ENCODE measurements at regions not wholly inside any gene's neighbourhood (a gene's known extent, or its start where the extent isn't known, plus 50 kb on each side); places are given as distances from the start of the nearest gene placed in this dataset.

DNA sequence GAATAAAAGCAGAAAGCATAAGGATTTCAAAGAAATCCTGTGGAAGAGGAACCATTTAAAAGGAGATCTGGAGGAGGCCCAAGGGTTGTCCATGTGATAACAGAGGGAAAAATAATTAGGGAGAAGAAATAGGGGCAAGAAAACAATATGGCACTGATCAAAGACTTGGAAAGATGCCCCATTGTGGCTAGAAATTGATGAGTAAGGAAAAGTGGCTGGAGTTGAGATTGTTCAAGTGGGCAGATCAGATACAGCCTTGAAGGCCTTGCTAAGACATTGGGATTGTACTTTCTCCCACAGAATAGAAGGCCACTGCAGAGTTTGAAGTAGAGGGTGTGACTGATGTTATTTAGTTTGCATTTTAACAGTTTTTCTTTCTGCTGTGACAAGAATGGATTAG, 213.3 kb downstream of the CBLN4 start:
- no peak for DNase-seq (ENCODE audit: low spot score)
- in situ Hi-C loops (cut with HindIII; ENCODE audit: low sequenced_read_pairs), result no loop called here

DNA sequence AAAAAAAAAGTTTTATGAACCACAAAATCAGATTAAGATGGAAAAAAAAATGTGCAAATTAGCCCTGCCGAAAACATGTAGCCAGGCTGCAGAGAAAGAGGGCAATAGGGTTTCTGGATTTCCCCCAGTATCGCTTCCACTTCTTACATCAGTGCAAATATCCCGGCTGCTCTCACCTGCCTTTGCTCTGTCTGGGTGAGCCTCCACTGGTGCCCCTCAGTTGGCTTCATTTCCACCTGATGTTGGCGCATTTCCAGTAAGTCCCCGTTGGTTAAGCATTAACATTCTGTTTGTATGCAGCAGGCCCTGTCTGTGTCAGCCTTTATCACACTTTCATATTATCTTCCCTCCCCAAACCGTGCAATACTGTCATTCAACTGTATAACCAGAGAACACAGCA, 215.1 kb downstream of the CBLN4 start:
- in situ Hi-C loops (cut with HindIII; ENCODE audit: low sequenced_read_pairs), result no loop called here

DNA sequence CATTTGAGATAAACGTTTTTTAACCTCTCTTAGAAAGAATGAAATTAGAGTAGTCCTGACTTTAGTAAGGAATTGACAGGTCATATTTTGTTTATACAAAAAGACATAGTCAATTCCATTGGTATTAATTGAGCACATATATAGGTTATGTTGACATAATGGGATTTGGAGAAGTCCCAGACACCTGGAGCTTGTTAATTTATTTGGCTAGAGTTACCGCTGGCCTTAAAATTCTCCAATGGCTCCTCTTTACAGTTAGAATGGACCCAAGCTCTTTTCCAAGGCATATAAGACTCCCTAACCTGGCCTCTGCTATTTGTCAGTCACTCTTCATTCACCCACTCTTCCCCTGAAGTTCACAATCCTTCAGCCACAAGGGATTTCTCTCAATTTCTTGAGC, 221.3 kb downstream of the CBLN4 start:
- no peak for DNase-seq (ENCODE audit: low spot score)
- in situ Hi-C loops (cut with HindIII; ENCODE audit: low sequenced_read_pairs), result no loop called here

More for the DNA sequence above, 215.1 kb downstream of the CBLN4 start:
- DNase-seq (ENCODE audit: low spot score), result no peak

DNA sequence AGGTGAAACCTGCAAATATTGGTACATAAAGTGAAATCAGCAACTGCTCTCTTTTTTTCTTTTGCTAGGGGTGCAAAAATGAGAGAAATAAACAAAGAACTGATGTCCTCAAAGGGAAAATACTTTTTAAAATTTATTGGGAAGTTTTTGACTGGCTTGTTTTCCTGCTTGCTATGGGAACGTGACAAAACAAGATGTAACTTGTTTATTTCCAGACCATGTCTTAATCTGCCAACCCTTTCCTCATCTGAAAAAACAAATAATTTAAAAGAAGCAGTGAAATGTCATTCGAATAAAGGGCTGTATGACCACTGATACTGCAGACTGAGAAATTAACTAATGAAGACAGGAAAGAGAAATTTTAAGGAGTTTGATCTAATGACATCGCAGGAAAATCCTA, 221.9 kb downstream of the CBLN4 start:
- in situ Hi-C loops (cut with HindIII; ENCODE audit: low sequenced_read_pairs), result no loop called here
- no peak for DNase-seq (ENCODE audit: low spot score)

DNA sequence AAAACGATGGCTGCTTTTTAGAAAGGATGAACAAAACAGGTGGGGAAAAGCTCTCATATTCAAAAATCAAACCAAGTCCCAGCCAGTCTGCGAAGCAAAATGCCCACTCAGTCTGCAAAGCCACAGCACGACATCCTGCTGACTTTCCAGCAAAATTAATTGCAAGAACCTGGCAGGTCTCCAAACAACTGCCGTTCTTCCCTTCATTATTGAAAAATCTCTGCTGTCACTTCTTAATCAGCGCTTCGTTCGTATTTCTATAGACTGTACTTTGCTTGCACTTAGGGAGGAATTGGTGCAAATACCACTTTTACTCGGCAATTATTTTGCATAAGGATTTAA, 222.4 kb downstream of the CBLN4 start:
- in situ Hi-C loops (cut with HindIII; ENCODE audit: low sequenced_read_pairs), result no loop called here
- DNase-seq (ENCODE audit: low spot score), result no peak

DNA sequence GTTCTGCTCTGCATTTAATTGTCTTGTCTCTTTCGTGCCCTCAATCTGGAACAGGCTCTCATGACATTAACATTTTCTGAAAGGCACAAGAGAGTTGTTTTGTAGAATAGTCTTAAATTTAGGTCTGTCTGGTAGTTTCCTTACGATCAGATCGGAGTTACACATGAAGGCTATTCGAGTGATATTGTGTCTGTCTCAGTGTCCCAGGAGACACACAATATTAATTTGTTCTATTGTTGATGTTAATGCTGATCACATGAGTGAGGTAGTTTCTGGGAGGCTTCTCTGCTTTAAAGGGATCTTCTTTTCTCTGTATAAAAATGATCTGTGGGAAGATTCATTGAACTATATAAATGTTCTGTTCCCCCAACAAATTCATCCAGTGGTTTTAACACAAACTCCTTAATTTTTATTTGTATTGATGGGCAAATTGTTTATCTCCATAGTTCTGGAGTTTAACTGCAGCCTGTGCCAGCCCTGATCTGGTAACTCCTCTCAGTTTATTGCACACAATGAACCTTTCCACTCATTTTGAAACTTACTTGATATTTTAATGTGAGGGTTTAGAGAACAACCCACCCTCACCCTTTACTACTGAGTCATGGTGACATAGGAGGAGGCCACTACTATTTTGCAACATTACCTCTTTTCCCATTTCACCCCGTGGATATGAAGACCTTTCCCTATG, 223.0 kb downstream of the CBLN4 start:
- no peak for DNase-seq (ENCODE audit: low spot score)
- in situ Hi-C loops (cut with HindIII; ENCODE audit: low sequenced_read_pairs), result no loop called here

GRCh38 chr20:55778796-55779195, 226.5 kb downstream of the CBLN4 start:
- DNase-seq (ENCODE audit: low spot score), result no peak
- in situ Hi-C loops (cut with HindIII; ENCODE audit: low sequenced_read_pairs), result no loop called here

DNA sequence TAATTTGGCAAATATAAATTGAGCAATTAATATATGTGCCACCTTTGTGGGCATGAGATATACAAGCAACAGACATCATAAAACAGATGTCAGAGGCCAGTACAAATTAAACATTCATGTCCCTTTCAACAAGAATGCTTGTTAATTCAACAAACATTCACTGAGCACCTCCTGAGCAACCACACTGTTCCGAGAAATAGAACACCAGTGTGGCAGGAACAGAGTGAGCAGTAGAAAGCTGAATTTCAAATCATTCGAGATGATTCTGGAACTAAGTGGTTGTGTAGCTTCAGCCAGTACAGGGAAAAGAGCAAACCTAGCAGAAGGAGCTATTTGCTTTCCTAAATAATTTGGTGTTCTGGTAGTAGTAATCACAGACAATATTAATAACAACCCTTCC, 227.7 kb downstream of the CBLN4 start:
- in situ Hi-C loops (cut with HindIII; ENCODE audit: low sequenced_read_pairs), result no loop called here
- no peak for DNase-seq (ENCODE audit: low spot score)

- DNase-seq (ENCODE audit: low spot score), result no peak
- in situ Hi-C loops (cut with HindIII; ENCODE audit: low sequenced_read_pairs), result no loop called here
Measured at GRCh38 chr20:55776176-55776575, 229.1 kb downstream of the CBLN4 start.

GRCh38 chr20:55774628-55775027, 230.7 kb downstream of the CBLN4 start:
- no peak for DNase-seq (ENCODE audit: low spot score)
- in situ Hi-C loops (cut with HindIII; ENCODE audit: low sequenced_read_pairs), result no loop called here

GRCh38 chr20:55761797-55762196, 243.5 kb downstream of the CBLN4 start:
- DNase-seq (ENCODE audit: low spot score), result no peak
- in situ Hi-C loops (cut with HindIII; ENCODE audit: low sequenced_read_pairs), result no loop called here

DNA sequence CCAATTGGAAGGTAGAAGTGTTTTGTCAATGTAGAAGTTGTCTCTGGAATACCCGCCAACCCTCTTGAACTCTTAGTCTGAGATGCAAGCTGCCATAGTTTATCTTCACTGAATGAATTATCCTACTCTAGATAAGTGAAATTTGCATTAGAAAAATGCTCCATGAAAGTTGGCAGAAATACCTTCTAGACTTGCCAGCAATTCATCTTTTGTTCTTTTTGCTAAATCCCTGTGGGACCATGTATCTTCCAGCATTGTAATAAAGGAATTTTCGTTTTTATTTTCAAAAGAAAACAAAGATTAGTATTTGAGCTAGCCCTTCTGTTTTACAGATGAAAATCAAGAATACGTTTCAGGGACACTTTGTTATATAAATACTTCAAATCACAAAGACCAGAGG, 244.2 kb downstream of the CBLN4 start:
- DNase-seq (ENCODE audit: low spot score), result no peak
- in situ Hi-C loops (cut with HindIII; ENCODE audit: low sequenced_read_pairs), result no loop called here

GRCh38 chr20:55760586-55760985, 244.7 kb downstream of the CBLN4 start:
- in situ Hi-C loops (cut with HindIII; ENCODE audit: low sequenced_read_pairs), result no loop called here
- no peak for DNase-seq (ENCODE audit: low spot score)

- no peak for DNase-seq (ENCODE audit: low spot score)
- in situ Hi-C loops (cut with HindIII; ENCODE audit: low sequenced_read_pairs), result no loop called here
Measured at GRCh38 chr20:55755861-55756260, 249.5 kb downstream of the CBLN4 start.

DNA sequence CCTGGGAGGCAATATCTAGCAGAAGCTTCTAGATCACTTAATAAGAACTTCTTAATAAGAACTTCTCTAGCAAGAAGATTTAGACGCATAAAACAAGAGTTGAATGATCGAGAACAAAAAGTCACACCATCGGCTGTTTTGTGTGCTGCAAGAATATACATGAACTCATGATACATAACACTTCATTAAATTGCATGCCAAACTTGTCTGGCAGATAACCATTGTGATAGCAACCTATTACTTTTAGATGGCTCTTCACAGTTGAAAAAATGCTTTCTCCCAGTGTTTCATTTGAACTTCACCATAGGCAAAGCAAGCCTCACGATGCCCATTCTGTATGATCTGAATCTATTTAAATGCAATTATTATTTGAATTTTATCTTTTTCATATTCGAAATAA, 249.9 kb downstream of the CBLN4 start:
- no peak for DNase-seq (ENCODE audit: low spot score)
- in situ Hi-C loops (cut with HindIII; ENCODE audit: low sequenced_read_pairs), result no loop called here

DNA sequence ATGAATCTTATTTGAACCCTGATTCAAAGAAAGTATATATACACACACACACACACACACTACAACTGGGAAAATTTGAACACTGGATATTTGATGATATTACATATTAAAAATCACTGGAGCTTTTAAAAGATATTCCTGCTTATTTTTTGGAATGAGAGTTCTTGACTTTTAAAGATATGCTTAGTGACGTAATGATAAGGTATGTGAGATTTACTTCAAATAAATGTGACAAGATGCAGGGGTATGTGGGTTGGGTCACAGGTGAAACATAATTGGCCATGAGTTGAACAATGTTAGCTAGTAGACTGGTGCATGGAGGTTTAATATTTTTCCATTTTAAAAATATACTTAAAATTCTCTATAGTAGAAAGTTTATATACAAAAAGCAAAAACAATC, 258.6 kb downstream of the CBLN4 start:
- DNase-seq (ENCODE audit: low spot score), result no peak
- in situ Hi-C loops (cut with HindIII; ENCODE audit: low sequenced_read_pairs), result no loop called here

DNA sequence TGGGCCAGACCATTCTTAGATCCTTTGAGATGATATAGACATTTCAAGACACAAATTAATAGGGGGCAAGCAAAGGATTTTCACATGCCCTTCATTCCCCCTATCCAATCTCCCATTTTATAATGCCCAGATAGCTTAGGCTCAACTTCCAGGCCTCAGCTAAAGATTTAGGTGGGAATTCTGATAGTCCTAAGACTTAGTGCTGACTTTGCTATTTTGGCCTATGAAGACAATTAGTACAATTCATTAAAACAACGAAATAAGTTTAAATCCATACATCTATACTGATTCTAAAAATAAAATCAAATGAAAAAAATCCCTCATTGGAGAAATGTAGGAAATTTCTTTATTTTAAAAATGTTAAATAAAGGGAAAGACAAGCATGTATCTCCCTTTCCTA, 259.5 kb downstream of the CBLN4 start:
- in situ Hi-C loops (cut with HindIII; ENCODE audit: low sequenced_read_pairs), result no loop called here

DNA sequence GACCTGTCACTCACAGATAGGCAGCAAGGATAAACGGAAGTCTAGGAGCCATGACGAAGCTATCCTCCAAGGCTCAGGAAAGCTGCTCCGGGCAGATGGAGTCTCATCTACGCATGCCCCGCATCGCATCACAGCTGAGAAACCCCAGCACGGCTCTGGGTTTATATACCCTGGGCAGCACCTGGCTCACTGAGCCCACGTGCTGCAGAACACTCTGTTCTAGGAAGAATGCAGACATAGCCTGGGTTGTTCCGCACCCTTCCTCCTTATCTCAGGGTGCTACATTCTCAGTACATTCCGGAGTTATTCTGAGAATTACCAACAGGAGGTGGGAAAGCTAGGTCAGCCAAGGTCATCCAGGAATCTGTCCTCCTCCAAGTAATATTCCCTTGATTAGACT, 260.4 kb downstream of the CBLN4 start:
- no peak for DNase-seq (ENCODE audit: low spot score)
- in situ Hi-C loops (cut with HindIII; ENCODE audit: low sequenced_read_pairs), result no loop called here

More for the DNA sequence above, 259.5 kb downstream of the CBLN4 start:
- DNase-seq (ENCODE audit: low spot score), result no peak

- no peak for DNase-seq (ENCODE audit: low spot score)
- in situ Hi-C loops (cut with HindIII; ENCODE audit: low sequenced_read_pairs), result no loop called here
Measured at GRCh38 chr20:55741801-55742200, 263.5 kb downstream of the CBLN4 start.

DNA sequence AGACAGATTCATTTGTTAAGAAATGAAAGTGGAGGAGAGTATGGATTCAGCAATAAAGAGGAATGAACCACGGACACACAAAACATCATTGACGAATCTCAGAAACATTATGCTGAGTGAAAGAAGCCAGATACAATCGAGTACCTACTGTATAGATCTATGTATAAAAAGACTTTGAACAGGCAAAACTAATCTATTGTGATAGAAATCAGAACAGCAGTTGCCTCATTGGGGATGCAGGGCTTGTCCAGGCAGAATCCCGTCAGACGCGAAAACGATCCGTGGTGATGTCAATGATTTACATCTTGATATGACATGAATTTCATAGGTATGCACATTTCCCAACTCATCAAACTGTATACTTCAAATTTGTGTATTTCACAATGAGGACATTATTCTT, 265.2 kb downstream of the CBLN4 start:
- in situ Hi-C loops (cut with HindIII; ENCODE audit: low sequenced_read_pairs), result no loop called here
- DNase-seq (ENCODE audit: low spot score), result no peak

DNA sequence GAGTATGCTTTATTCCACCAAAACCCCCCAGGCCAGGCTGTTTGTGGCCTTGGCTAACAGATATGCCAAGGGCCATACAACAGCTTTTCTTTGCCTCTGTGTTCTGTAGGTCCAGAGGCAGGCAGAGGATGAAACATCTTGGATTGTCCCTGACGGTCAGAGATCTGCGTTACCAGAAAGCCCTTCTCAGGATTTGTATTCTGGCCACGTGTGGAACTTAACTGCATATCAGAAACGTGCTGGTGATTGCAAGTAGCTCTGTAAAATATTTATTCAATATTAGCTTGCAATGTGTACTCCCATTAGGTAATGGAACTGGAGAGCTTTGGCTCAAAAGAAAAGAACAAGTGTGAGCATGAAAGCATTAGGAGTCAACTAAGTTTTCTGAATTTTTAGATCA, 275.0 kb downstream of the CBLN4 start:
- DNase-seq (ENCODE audit: low spot score), result no peak
- in situ Hi-C loops (cut with HindIII; ENCODE audit: low sequenced_read_pairs), result no loop called here

GRCh38 chr20:55714736-55715135, 290.6 kb downstream of the CBLN4 start:
- DNase-seq (ENCODE audit: low spot score), result no peak
- in situ Hi-C loops (cut with HindIII; ENCODE audit: low sequenced_read_pairs), result no loop called here

All from G401 (cell line).